SK-N-SH (cell line): ENCODE measurements at regions not wholly inside any gene's neighbourhood (a gene's known extent, or its start where the extent isn't known, plus 50 kb on each side); places are given as distances from the start of the nearest gene placed in this dataset.
A peak's percentile ranks its signal among the peaks of the same experiment; 100 is the strongest.

Experiments
- CTCF ChIA-PET: fragments of 300-600, 350-600 bp; formaldehyde crosslinking; extraction: SDS; loops from one replicate; lab custom pipeline; 2021; lab: Yijun Ruan, JAX
- POLR2A ChIA-PET: fragments of 350-600 bp; sonication (Branson Sonifier 250); formaldehyde crosslinking; extraction: SDS; loops from one replicate; lab custom pipeline; 2020; ENCODE audit warnings: antibody characterized with exemption, inconsistent platforms; lab: Yijun Ruan, JAX
- DNase-seq: peaks from one replicate; pipeline ENCODE4 v3.0.0; 2012
- H2AFZ ChIP-seq: fragments of 200-600 bp; sonication (generic); 2 replicates; pipeline ENCODE4 v1.8.1; 2016; ENCODE audit warnings: antibody characterized with exemption, mild to moderate bottlenecking, low read depth
- H3F3A ChIP-seq: fragments of 200-600 bp; sonication (generic); replicated peaks from 2 replicates; pipeline ENCODE3; 2016; ENCODE audit warnings: antibody characterized with exemption, mild to moderate bottlenecking; ENCODE audit not compliant: insufficient read depth
- H3K27ac ChIP-seq, 2 experiments: fragments of 200-500 bp in 1 of 2; fragments of 200-600 bp in 1 of 2; sonication (Bioruptor generic) in 1 of 2; sonication (generic), shearing (Covaris generic) in 1 of 2; 2 replicates each; pipeline versions ENCODE4 v1.5.1 to v1.6.1; 2014 to 2016; ENCODE audit warnings: low read depth in 2 of 2, inconsistent platforms in 1 of 2, low read length in 1 of 2, mild to moderate bottlenecking in 1 of 2, mixed read lengths in 1 of 2
- H3K27me3 ChIP-seq: fragments of 200-600 bp; sonication (generic), shearing (Covaris generic); 2 replicates; pipeline ENCODE4 v1.6.1; 2016; ENCODE audit warnings: mixed run types; ENCODE audit not compliant: insufficient read depth
- H3K36me3 ChIP-seq, 2 experiments: fragments of 200-500 bp in 1 of 2; fragments of 200-600 bp in 1 of 2; sonication (Bioruptor generic) in 1 of 2; sonication (generic) in 1 of 2; replicated peaks in 1 of 2; 2 replicates each; pipeline versions ENCODE3 to v1.5.1; 2014 to 2016; ENCODE audit warnings: low read length in 1 of 2, mild to moderate bottlenecking in 1 of 2; ENCODE audit not compliant: insufficient read depth in 2 of 2, control insufficient read depth in 1 of 2
- H3K4me1 ChIP-seq, 2 experiments: fragments of 200-500 bp in 1 of 2; fragments of 200-600 bp in 1 of 2; sonication (Bioruptor generic) in 1 of 2; sonication (generic), shearing (Covaris generic) in 1 of 2; 2 replicates each; pipeline versions ENCODE4 v1.5.1 to v1.6.1; 2014 to 2016; ENCODE audit warnings: low read depth in 1 of 2, low read length in 1 of 2, mixed run types in 1 of 2; ENCODE audit not compliant: insufficient read depth in 2 of 2, control insufficient read depth in 1 of 2
- H3K4me2 ChIP-seq: fragments of 200-600 bp; sonication (generic), shearing (Covaris generic); 2 replicates; pipeline ENCODE4 v1.6.1; 2017; ENCODE audit warnings: mixed run types
- H3K4me3 ChIP-seq, 2 experiments: fragments of 200-500 bp in 1 of 2; fragments of 200-600 bp in 1 of 2; sonication (Bioruptor generic) in 1 of 2; sonication (generic), shearing (Covaris generic) in 1 of 2; 2 replicates each; pipeline versions ENCODE4 v1.5.1 to v1.8.1; 2014 to 2016; ENCODE audit warnings: low read depth in 2 of 2, inconsistent platforms in 1 of 2, low read length in 1 of 2, mild to moderate bottlenecking in 1 of 2, mixed read lengths in 1 of 2, moderate library complexity in 1 of 2
- H3K79me2 ChIP-seq: fragments of 200-600 bp; sonication (generic); 2 replicates; pipeline ENCODE4 v1.8.1; 2017; ENCODE audit warnings: mild to moderate bottlenecking; ENCODE audit not compliant: insufficient read depth
- H3K9ac ChIP-seq: fragments of 200-600 bp; sonication (generic); 2 replicates; pipeline ENCODE4 v1.6.1; 2017; ENCODE audit warnings: mixed run types
- H3K9me2 ChIP-seq: fragments of 200-600 bp; sonication (generic); 2 replicates; pipeline ENCODE4 v1.6.1; 2017; ENCODE audit warnings: mixed run types
- H3K9me3 ChIP-seq: fragments of 200-600 bp; sonication (generic); 2 replicates; pipeline ENCODE4 v1.6.1; 2017; ENCODE audit warnings: mixed run types, mild to moderate bottlenecking, moderate library complexity
- H4K20me1 ChIP-seq: fragments of 200-600 bp; sonication (generic); 2 replicates; pipeline ENCODE4 v1.6.1; 2017; ENCODE audit warnings: mild to moderate bottlenecking, mixed run types; ENCODE audit not compliant: insufficient read depth
- CHD2 ChIP-seq: fragments of 150-350 bp; IDR thresholded peaks from 2 replicates; pipeline ENCODE4 v1.6.1; 2018; ENCODE audit warnings: low read length; ENCODE audit not compliant: partially characterized antibody
- ELF1 ChIP-seq: IDR thresholded peaks from 2 replicates; pipeline ENCODE4 v1.4.0; 2012
- EP300 ChIP-seq, 2 experiments: IDR thresholded peaks; 2 replicates each; pipeline versions ENCODE4 v1.4.0 to v1.6.1; 2012; ENCODE audit warnings: borderline replicate concordance in 1 of 2, low read depth in 1 of 2, low read length in 1 of 2
- EZH2phosphoT487 ChIP-seq: fragments of 200-600 bp; sonication (generic); IDR thresholded peaks from 2 replicates; pipeline ENCODE4 v1.6.1; 2017; ENCODE audit warnings: low read depth, mixed run types, mild to moderate bottlenecking, antibody characterized with exemption, moderate library complexity, borderline replicate concordance
- FOSL2 ChIP-seq: IDR thresholded peaks from 2 replicates; pipeline ENCODE4 v1.4.0; 2012; ENCODE audit warnings: low read depth, mild to moderate bottlenecking, moderate library complexity, borderline replicate concordance
- GABPA ChIP-seq: IDR thresholded peaks from 2 replicates; pipeline ENCODE4 v1.4.0; 2012; ENCODE audit warnings: low read depth, mild to moderate bottlenecking
- GATA2 ChIP-seq: sonication (generic); formaldehyde crosslinking; IDR thresholded peaks from 2 replicates; pipeline ENCODE4 v1.5.0; 2020; ENCODE audit warnings: mild to moderate bottlenecking, missing genetic modification reagents
- JUND ChIP-seq: IDR thresholded peaks from 2 replicates; pipeline ENCODE4 v1.4.0; 2012
- MEF2A ChIP-seq: IDR thresholded peaks from 2 replicates; pipeline ENCODE4 v1.4.0; 2012; ENCODE audit warnings: low read depth, borderline replicate concordance
- MXI1 ChIP-seq: IDR thresholded peaks from 2 replicates; pipeline ENCODE4 v1.6.1; 2012; ENCODE audit warnings: mild to moderate bottlenecking, low read depth, low read length, improper control_type of control experiment
- NFIC ChIP-seq: IDR thresholded peaks from 2 replicates; pipeline ENCODE4 v1.4.0; 2012; ENCODE audit warnings: borderline replicate concordance
- NRF1 ChIP-seq: IDR thresholded peaks from 2 replicates; pipeline ENCODE4 v1.6.1; 2012; ENCODE audit warnings: low read depth, mild to moderate bottlenecking, low read length
- RAD21 ChIP-seq: IDR thresholded peaks from 2 replicates; pipeline ENCODE4 v1.6.1; 2012; ENCODE audit warnings: mild to moderate bottlenecking, low read length
- RCOR1 ChIP-seq: fragments of 150-350 bp; IDR thresholded peaks from 2 replicates; pipeline ENCODE4 v1.6.1; 2017; ENCODE audit warnings: antibody characterized with exemption, low read length
- RFX5 ChIP-seq: IDR thresholded peaks from 2 replicates; pipeline ENCODE4 v1.6.1; 2012; ENCODE audit warnings: mild to moderate bottlenecking, improper control_type of control experiment, low read length
- RXRA ChIP-seq: IDR thresholded peaks from 2 replicates; pipeline ENCODE4 v1.4.0; 2012; ENCODE audit warnings: low read depth, mild to moderate bottlenecking, borderline replicate concordance
- SIN3A ChIP-seq: IDR thresholded peaks from 2 replicates; pipeline ENCODE4 v1.6.1; 2012; ENCODE audit warnings: low read depth, mild to moderate bottlenecking, low read length, moderate library complexity, borderline replicate concordance
- SMC3 ChIP-seq: IDR thresholded peaks from 2 replicates; pipeline ENCODE4 v1.6.1; 2012; ENCODE audit warnings: low read depth, low read length, improper control_type of control experiment
- TAF1 ChIP-seq: IDR thresholded peaks from 2 replicates; pipeline ENCODE4 v1.6.1; 2012; ENCODE audit warnings: low read depth, mild to moderate bottlenecking, low read length, moderate library complexity, borderline replicate concordance
- TEAD4 ChIP-seq: IDR thresholded peaks from 2 replicates; pipeline ENCODE4 v1.4.0; 2012; ENCODE audit warnings: mild to moderate bottlenecking, borderline replicate concordance; ENCODE audit not compliant: insufficient read depth
- YY1 ChIP-seq: IDR thresholded peaks from 2 replicates; pipeline ENCODE4 v1.4.0; 2012; ENCODE audit warnings: low read depth, mild to moderate bottlenecking
- WGBS: methylation state at CpG from one replicate; pipeline ENCODE4 v1.1.6; 2017; ENCODE audit warnings: low lambda C conversion rate; 5-methylcytosine and 5-hydroxymethylcytosine counted together
- TF ChIP-seq, protein P1 (sequence below): fragments of 200-600 bp; sonication (generic); IDR thresholded peaks from 2 replicates; pipeline ENCODE4 v1.6.1; 2017; ENCODE audit warnings: antibody characterized with exemption, mild to moderate bottlenecking, moderate library complexity
- TF ChIP-seq, protein P2 (sequence below): IDR thresholded peaks from 2 replicates; pipeline ENCODE4; 2012
- TF ChIP-seq, protein P3 (sequence below): IDR thresholded peaks from 2 replicates; pipeline ENCODE4 v1.4.0; 2012; ENCODE audit warnings: low read depth, borderline replicate concordance
- TF ChIP-seq, protein P4 (sequence below): fragments of 150-350 bp; IDR thresholded peaks from 2 replicates; pipeline ENCODE4 v1.6.1; 2017; ENCODE audit warnings: antibody characterized with exemption, low read length, low read depth, borderline replicate concordance
- TF ChIP-seq, protein P5 (sequence below): IDR thresholded peaks from 2 replicates; pipeline ENCODE4 v1.4.0; 2012; ENCODE audit warnings: low read depth, borderline replicate concordance

DNA sequence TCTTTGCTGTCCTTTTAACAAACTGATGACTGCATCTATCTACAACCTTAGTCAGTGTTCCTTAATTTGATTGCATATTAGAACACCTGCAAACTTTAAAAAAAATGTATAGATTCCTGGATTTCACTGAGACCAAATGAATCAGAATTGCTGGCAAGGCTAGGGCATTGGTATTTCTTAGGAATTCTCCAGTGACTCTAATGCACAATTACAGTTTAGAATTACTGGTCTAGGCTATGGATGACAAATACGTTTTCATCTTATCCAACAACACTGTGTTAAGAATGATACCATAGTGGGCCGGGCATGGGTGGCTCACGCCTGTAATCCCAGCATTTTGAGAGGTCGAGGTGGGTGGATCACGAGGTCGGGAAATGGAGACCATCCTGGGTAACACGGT, 545.9 kb upstream of the RIOK2 start:
- no peak overlapping the region for H3K4me2 ChIP-seq
- no peaks in the 10 kb centered on the region for H3K27me3 ChIP-seq
- no peaks in the 10 kb centered on the region for H3K9me3 ChIP-seq
- POLR2A ChIA-PET = no interaction called here
- H3K36me3 ChIP-seq = no peaks in the 10 kb centered on the region
- CTCF ChIA-PET = no interaction called here
- H3F3A ChIP-seq = no peaks in the 10 kb centered on the region
- TF ChIP-seq FOSL2 = no peak
- TF ChIP-seq, protein P1, sequence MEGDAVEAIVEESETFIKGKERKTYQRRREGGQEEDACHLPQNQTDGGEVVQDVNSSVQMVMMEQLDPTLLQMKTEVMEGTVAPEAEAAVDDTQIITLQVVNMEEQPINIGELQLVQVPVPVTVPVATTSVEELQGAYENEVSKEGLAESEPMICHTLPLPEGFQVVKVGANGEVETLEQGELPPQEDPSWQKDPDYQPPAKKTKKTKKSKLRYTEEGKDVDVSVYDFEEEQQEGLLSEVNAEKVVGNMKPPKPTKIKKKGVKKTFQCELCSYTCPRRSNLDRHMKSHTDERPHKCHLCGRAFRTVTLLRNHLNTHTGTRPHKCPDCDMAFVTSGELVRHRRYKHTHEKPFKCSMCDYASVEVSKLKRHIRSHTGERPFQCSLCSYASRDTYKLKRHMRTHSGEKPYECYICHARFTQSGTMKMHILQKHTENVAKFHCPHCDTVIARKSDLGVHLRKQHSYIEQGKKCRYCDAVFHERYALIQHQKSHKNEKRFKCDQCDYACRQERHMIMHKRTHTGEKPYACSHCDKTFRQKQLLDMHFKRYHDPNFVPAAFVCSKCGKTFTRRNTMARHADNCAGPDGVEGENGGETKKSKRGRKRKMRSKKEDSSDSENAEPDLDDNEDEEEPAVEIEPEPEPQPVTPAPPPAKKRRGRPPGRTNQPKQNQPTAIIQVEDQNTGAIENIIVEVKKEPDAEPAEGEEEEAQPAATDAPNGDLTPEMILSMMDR = no peak
- TF ChIP-seq EZH2phosphoT487 = no peak
- TF ChIP-seq RXRA = no peak
- TF ChIP-seq, protein P2, sequence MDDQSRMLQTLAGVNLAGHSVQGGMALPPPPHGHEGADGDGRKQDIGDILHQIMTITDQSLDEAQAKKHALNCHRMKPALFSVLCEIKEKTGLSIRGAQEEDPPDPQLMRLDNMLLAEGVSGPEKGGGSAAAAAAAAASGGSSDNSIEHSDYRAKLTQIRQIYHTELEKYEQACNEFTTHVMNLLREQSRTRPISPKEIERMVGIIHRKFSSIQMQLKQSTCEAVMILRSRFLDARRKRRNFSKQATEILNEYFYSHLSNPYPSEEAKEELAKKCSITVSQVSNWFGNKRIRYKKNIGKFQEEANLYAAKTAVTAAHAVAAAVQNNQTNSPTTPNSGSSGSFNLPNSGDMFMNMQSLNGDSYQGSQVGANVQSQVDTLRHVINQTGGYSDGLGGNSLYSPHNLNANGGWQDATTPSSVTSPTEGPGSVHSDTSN = no peak
- 0 out of 2 replicates have a peak, but pooled peaks have one; percentile 32 for TF ChIP-seq TEAD4
- no peak for TF ChIP-seq GABPA
- TF ChIP-seq TAF1 = no peak
- TF ChIP-seq NFIC = peak; percentile 40; the same call in 1 of the 2 replicates
- TF ChIP-seq, protein P3, sequence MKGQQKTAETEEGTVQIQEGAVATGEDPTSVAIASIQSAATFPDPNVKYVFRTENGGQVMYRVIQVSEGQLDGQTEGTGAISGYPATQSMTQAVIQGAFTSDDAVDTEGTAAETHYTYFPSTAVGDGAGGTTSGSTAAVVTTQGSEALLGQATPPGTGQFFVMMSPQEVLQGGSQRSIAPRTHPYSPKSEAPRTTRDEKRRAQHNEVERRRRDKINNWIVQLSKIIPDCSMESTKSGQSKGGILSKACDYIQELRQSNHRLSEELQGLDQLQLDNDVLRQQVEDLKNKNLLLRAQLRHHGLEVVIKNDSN = no peak
- no peak for TF ChIP-seq NRF1
- no peak for TF ChIP-seq ELF1
- no peak for TF ChIP-seq RCOR1
- no peak for TF ChIP-seq YY1
- no peak for TF ChIP-seq MXI1
- TF ChIP-seq, protein P4, sequence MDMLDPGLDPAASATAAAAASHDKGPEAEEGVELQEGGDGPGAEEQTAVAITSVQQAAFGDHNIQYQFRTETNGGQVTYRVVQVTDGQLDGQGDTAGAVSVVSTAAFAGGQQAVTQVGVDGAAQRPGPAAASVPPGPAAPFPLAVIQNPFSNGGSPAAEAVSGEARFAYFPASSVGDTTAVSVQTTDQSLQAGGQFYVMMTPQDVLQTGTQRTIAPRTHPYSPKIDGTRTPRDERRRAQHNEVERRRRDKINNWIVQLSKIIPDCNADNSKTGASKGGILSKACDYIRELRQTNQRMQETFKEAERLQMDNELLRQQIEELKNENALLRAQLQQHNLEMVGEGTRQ = no peak
- no peak for TF ChIP-seq CHD2
- TF ChIP-seq GATA2 (CRISPR knock-in tag) = no peak
- TF ChIP-seq SMC3 = no peak
- no peak for TF ChIP-seq RFX5
- TF ChIP-seq, protein P5, sequence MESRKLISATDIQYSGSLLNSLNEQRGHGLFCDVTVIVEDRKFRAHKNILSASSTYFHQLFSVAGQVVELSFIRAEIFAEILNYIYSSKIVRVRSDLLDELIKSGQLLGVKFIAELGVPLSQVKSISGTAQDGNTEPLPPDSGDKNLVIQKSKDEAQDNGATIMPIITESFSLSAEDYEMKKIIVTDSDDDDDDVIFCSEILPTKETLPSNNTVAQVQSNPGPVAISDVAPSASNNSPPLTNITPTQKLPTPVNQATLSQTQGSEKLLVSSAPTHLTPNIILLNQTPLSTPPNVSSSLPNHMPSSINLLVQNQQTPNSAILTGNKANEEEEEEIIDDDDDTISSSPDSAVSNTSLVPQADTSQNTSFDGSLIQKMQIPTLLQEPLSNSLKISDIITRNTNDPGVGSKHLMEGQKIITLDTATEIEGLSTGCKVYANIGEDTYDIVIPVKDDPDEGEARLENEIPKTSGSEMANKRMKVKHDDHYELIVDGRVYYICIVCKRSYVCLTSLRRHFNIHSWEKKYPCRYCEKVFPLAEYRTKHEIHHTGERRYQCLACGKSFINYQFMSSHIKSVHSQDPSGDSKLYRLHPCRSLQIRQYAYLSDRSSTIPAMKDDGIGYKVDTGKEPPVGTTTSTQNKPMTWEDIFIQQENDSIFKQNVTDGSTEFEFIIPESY = no peak
- no peak for TF ChIP-seq SIN3A
- TF ChIP-seq JUND = 0 out of 2 replicates have a peak, but pooled peaks have one; percentile 4
- no peak for TF ChIP-seq EP300 (IDR thresholded peaks at IDR 0.05; ENCODE audit: borderline replicate concordance in 1 of 2, low read depth in 1 of 2, low read length in 1 of 2)
- TF ChIP-seq RAD21 = no peak
- no peak for TF ChIP-seq MEF2A
- 74% methylated on average over 7 of the region's 7 CpGs for WGBS
- 0 out of 2 replicates have a peak overlapping the region, but pooled peaks have one; percentile 22 for H2AFZ ChIP-seq
- no peaks in the 10 kb centered on the region for H3K4me1 ChIP-seq
- no peak overlapping the region for H3K4me3 ChIP-seq
- DNase-seq = no peak
- H3K9me2 ChIP-seq = no peaks in the 10 kb centered on the region
- no peaks in the 10 kb centered on the region for H3K79me2 ChIP-seq
- H3K9ac ChIP-seq = no peak overlapping the region
- no peak overlapping the region; a peak in 1 of 4 replicates for H3K27ac ChIP-seq
- H4K20me1 ChIP-seq = no peaks in the 10 kb centered on the region
